ENCODE measurements at regions not wholly inside any gene's neighbourhood (a gene's known extent, or its start where the extent isn't known, plus 50 kb on each side); places are given as distances from the start of the nearest gene placed in this dataset.

DNA sequence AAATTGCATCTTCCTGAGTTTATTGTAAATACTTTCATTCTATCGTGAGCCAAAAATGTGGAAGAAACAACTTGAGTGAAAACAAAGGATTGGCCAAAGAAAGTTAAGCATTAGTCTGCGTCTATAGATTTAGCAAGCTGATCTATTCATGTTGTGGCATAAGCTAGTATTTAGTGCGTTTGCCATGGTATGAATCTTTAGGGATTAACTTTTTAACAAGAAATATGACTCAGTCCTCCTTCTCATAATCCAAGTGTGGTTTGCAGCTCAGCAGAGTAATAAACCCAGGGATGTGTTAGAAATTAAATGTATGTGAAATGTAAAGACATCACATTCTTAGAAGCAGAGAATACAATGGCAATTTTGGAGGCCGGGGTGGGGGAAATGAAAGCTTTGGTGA lies 1110.9 kb downstream of the NLGN4X start:
- TF ChIP-seq POLR2A (IDR thresholded peaks at IDR 0.05) = no peak
- TF ChIP-seq CTCF (IDR thresholded peaks at IDR 0.05) = no peak
